Activated T-helper 2 cell treated with anti-CD3 and anti-CD28 coated beads, Interferon-gamma antibody, Interleukin-2, Interleukin-4, amounts not matched to agents 10 μg/mL and 5 μg/mL and 100 μg/mL, durations not matched to agents 14 hours and 24 hours and 36 hours (primary cell): ENCODE measurements at regions not wholly inside any gene's neighbourhood (a gene's known extent, or its start where the extent isn't known, plus 50 kb on each side); places are given as distances from the start of the nearest gene placed in this dataset.

Experiments used
- DNase-seq: peaks from one replicate; pipeline ENCODE4 v3.0.0; 2021; ENCODE audit warnings: low spot score
- H3K27ac Mint-ChIP-seq: one replicate; pipeline ENCODE4 v1.8.0; 2021; ENCODE audit warnings: mixed read lengths
- H3K27me3 Mint-ChIP-seq: one replicate; pipeline ENCODE4 v1.8.0; 2021; ENCODE audit warnings: low read depth, mixed read lengths
- H3K36me3 Mint-ChIP-seq: one replicate; pipeline ENCODE4 v1.8.0; 2021; ENCODE audit warnings: low read depth, mixed read lengths
- H3K4me1 Mint-ChIP-seq: one replicate; pipeline ENCODE4 v1.8.0; 2021; ENCODE audit warnings: low read depth, mixed read lengths
- H3K4me3 Mint-ChIP-seq: one replicate; pipeline ENCODE4 v1.8.0; 2021; ENCODE audit warnings: low read depth, mild to moderate bottlenecking, moderate library complexity, mixed read lengths
- H3K9me3 Mint-ChIP-seq: one replicate; pipeline ENCODE4 v1.8.0; 2021; ENCODE audit warnings: mixed read lengths
- intact Hi-C: fragments of 100-400 bp; cut with micrococcal nuclease; formaldehyde crosslinking; loops from one replicate; pipeline ENCODE4 v1.15.1; 2023

DNA sequence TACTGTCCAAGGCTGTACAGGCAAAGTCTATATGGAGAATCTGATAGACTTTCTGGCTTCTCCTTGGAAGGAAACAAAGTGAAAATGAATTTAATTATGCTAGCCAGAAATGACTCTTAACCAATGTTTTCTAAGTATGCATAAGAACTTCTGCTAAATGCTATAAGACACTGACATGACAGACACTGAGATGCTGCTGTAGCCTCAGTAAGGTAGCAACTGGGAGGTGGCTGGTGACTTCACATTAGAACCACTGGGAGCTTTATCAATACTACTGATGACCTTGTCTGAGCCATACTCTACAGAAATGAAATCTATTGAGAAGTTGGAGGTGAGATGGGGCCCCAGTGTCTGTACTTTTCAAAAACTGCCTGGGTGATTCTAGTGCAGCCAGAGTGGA lies 188.6 kb downstream of the ZNF365 start:
- no peaks in the 10 kb centered on the region for H3K36me3 Mint-ChIP-seq
- H3K4me3 Mint-ChIP-seq: no peak overlapping the region
- peaks cover 7% of the 10 kb centered on the region for H3K4me1 Mint-ChIP-seq
- H3K27ac Mint-ChIP-seq: no peak overlapping the region
- intact Hi-C loops: no loop called here
- H3K9me3 Mint-ChIP-seq: no peaks in the 10 kb centered on the region
- DNase-seq: no peak
- peaks cover 19% of the 10 kb centered on the region for H3K27me3 Mint-ChIP-seq

- Mint-ChIP-seq H3K4me1 (no peaks in the 10 kb centered on the region), H3K4me3 (no peak overlapping the region), H3K27me3 (peaks cover 47% of the 10 kb centered on the region), H3K27ac (no peak overlapping the region), H3K9me3 (no peaks in the 10 kb centered on the region), H3K36me3 (no peaks in the 10 kb centered on the region)
- intact Hi-C loops: no loop called here
- DNase-seq: no peak
Measured at GRCh38 chr10:62573929-62574328, 199.8 kb downstream of the ZNF365 start.

- H3K4me3 Mint-ChIP-seq: no peak overlapping the region
- H3K27ac Mint-ChIP-seq: no peak overlapping the region
- no peaks in the 10 kb centered on the region for H3K4me1 Mint-ChIP-seq
- intact Hi-C loops: no loop called here
- no peaks in the 10 kb centered on the region for H3K9me3 Mint-ChIP-seq
- no peak for DNase-seq
- peaks cover 37% of the 10 kb centered on the region for H3K27me3 Mint-ChIP-seq
- no peaks in the 10 kb centered on the region for H3K36me3 Mint-ChIP-seq
Measured at GRCh38 chr10:62577076-62577475, 202.9 kb downstream of the ZNF365 start.

GRCh38 chr10:62577666-62578291 lies 203.6 kb downstream of the ZNF365 start:
- peaks cover 30% of the 10 kb centered on the region for H3K27me3 Mint-ChIP-seq
- no peak overlapping the region for H3K27ac Mint-ChIP-seq
- intact Hi-C loops: no loop called here
- H3K9me3 Mint-ChIP-seq: no peaks in the 10 kb centered on the region
- H3K4me3 Mint-ChIP-seq: no peak overlapping the region
- DNase-seq: no peak
- H3K4me1 Mint-ChIP-seq: peaks cover 3% of the 10 kb centered on the region
- no peaks in the 10 kb centered on the region for H3K36me3 Mint-ChIP-seq

DNA sequence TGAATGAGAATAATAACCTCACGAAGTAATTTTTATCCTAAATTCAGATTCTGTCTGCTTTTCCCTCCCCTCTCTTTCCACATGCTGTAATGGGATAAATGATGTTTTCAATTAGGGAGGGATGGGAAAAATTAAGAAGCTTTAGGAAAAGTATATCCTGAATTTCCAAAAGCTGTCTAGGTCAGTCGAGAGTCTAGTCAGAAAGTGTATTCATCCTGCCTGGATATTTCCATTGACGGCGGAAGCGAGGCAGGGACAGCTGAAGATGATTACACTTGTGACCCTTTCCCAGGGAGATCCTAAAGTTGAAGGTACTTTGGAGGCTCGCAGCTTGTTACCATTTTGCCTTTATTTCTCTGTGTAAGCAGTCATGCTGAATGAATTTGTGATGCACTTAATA lies 204.1 kb downstream of the ZNF365 start:
- no peak overlapping the region for H3K4me3 Mint-ChIP-seq
- peaks cover 29% of the 10 kb centered on the region for H3K27me3 Mint-ChIP-seq
- peaks cover 3% of the 10 kb centered on the region for H3K4me1 Mint-ChIP-seq
- H3K9me3 Mint-ChIP-seq: no peaks in the 10 kb centered on the region
- no peaks in the 10 kb centered on the region for H3K36me3 Mint-ChIP-seq
- intact Hi-C loops: no loop called here
- no peak overlapping the region for H3K27ac Mint-ChIP-seq
- no peak for DNase-seq

- H3K36me3 Mint-ChIP-seq: no peaks in the 10 kb centered on the region
- H3K4me3 Mint-ChIP-seq: no peak overlapping the region
- no peaks in the 10 kb centered on the region for H3K9me3 Mint-ChIP-seq
- intact Hi-C loops: no loop called here
- H3K27ac Mint-ChIP-seq: no peak overlapping the region
- peaks cover 29% of the 10 kb centered on the region for H3K27me3 Mint-ChIP-seq
- H3K4me1 Mint-ChIP-seq: peaks cover 4% of the 10 kb centered on the region
- DNase-seq: no peak
Measured at GRCh38 chr10:62578916-62579315, 204.7 kb downstream of the ZNF365 start.

DNA sequence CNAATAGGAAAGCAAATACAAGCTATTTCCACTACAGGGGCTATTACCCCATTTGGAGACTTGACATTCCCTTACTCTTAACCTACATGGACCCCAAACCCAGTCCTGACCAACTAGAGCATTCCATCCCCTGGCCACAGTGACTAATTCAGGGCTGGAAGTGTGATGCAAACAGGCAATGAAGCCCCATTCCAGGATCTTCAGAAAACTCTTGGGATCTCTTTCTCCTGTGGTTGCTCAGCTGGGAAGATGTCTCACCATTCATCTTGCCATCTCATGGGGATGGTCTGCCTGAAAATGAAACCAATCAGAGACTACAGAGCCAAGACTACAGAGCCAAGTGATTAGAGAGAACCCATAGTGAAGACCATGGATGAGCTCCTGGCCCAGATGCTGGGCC lies 206.2 kb downstream of the ZNF365 start:
- Mint-ChIP-seq H3K4me1 (peaks cover 8% of the 10 kb centered on the region), H3K4me3 (no peak overlapping the region), H3K36me3 (no peaks in the 10 kb centered on the region), H3K27me3 (peaks cover 19% of the 10 kb centered on the region), H3K9me3 (no peaks in the 10 kb centered on the region), H3K27ac (no peak overlapping the region)
- no peak for DNase-seq
- intact Hi-C loops: no loop called here

GRCh38 chr10:62581351-62581750 lies 207.2 kb downstream of the ZNF365 start:
- no peak for DNase-seq
- intact Hi-C loops: no loop called here
- Mint-ChIP-seq H3K27me3 (peaks cover 18% of the 10 kb centered on the region), H3K4me1 (peaks cover 8% of the 10 kb centered on the region), H3K4me3 (no peak overlapping the region), H3K9me3 (no peaks in the 10 kb centered on the region), H3K36me3 (no peaks in the 10 kb centered on the region), H3K27ac (no peak overlapping the region)

DNA sequence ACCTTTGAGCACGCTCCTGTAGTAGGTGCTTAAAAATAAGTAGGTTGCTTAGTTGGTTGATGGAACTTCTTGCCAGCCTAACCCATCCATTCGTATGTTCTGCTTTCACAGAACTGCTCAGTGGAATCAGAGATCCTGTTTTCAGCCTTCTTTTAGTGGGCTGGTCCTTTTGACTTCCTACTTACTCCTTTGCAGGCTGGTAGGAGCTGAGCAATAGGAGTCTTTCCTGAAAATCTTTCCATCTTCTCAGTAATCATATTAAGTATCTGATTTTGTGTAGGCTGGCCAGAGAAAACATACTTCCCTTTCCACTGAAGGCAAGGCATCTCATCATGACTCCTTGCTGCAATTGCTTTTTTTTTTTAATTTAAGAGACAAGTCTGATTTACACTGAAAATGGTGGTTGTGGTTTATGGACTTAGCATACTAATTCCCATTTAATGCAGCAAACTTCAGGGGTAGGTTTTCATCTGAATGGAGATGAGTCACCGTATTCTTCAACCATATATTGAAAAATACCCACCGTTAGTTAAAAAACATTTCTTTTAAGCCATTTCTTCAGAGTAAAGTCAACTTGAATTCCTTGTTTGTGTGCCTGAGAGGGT lies 208.0 kb downstream of the ZNF365 start:
- DNase-seq: no peak
- intact Hi-C loops: no loop called here
- Mint-ChIP-seq H3K27me3 (peaks cover 17% of the 10 kb centered on the region), H3K27ac (no peak overlapping the region), H3K4me1 (peaks cover 8% of the 10 kb centered on the region), H3K36me3 (no peaks in the 10 kb centered on the region), H3K9me3 (no peaks in the 10 kb centered on the region), H3K4me3 (no peak overlapping the region)

GRCh38 chr10:62582804-62583208 lies 208.6 kb downstream of the ZNF365 start:
- no peak overlapping the region for H3K4me3 Mint-ChIP-seq

GRCh38 chr10:62583876-62584615 lies 209.9 kb downstream of the ZNF365 start:
- intact Hi-C loops: no loop called here
- H3K27ac Mint-ChIP-seq: no peak overlapping the region
- peaks cover 8% of the 10 kb centered on the region for H3K4me1 Mint-ChIP-seq
- no peak for DNase-seq
- H3K36me3 Mint-ChIP-seq: no peaks in the 10 kb centered on the region
- no peak overlapping the region for H3K4me3 Mint-ChIP-seq
- peaks cover 8% of the 10 kb centered on the region for H3K9me3 Mint-ChIP-seq
- peaks cover 6% of the 10 kb centered on the region for H3K27me3 Mint-ChIP-seq

More at GRCh38 chr10:62582804-62583208, 208.6 kb downstream of the ZNF365 start:
- Mint-ChIP-seq H3K4me1 (peaks cover 8% of the 10 kb centered on the region), H3K9me3 (peaks cover 3% of the 10 kb centered on the region), H3K27me3 (peaks cover 12% of the 10 kb centered on the region), H3K27ac (no peak overlapping the region), H3K36me3 (no peaks in the 10 kb centered on the region)
- no peak for DNase-seq
- intact Hi-C loops: no loop called here

- H3K4me3 Mint-ChIP-seq: no peak overlapping the region
- H3K27ac Mint-ChIP-seq: no peak overlapping the region
- intact Hi-C loops: no loop called here
- no peaks in the 10 kb centered on the region for H3K36me3 Mint-ChIP-seq
- H3K4me1 Mint-ChIP-seq: peaks cover 8% of the 10 kb centered on the region
- H3K9me3 Mint-ChIP-seq: peaks cover 8% of the 10 kb centered on the region
- DNase-seq: no peak
- peaks cover 7% of the 10 kb centered on the region for H3K27me3 Mint-ChIP-seq
Measured at GRCh38 chr10:62584731-62585130, 210.6 kb downstream of the ZNF365 start.

GRCh38 chr10:62585211-62585775 lies 211.1 kb downstream of the ZNF365 start:
- H3K27me3 Mint-ChIP-seq: peaks cover 8% of the 10 kb centered on the region
- no peak overlapping the region for H3K4me3 Mint-ChIP-seq
- DNase-seq: no peak
- peaks cover 12% of the 10 kb centered on the region for H3K4me1 Mint-ChIP-seq
- no peaks in the 10 kb centered on the region for H3K36me3 Mint-ChIP-seq
- H3K9me3 Mint-ChIP-seq: peaks cover 8% of the 10 kb centered on the region
- intact Hi-C loops: no loop called here
- no peak overlapping the region for H3K27ac Mint-ChIP-seq
